ENCODE measurements at regions not wholly inside any gene's neighbourhood (a gene's known extent, or its start where the extent isn't known, plus 50 kb on each side); places are given as distances from the start of the nearest gene placed in this dataset.

DNA sequence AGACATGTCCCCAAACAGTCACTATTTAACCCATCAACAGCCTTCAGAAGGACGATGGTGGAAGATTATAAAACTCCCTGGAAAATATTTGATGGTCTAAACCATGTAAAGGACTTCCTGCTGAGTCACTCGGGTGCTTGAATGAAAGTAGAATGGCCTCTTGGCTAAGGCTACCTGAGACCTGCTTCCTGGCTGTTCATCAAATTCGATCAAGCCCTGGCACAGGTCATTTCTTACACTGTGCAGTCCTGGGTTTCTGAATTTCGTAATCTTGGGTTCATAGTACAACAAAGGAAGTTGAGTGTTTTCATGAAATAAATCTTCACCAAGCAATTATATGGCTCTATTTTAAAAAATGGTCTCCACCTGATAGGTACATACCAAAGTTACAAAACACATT is 260.3 kb upstream of the RNF32 start:
- Mint-ChIP-seq H3K27ac (ENCODE audit: unreplicated experiment) (no peak overlapping the region), H3K4me3 (ENCODE audit: unreplicated experiment) (no peak overlapping the region), H3K36me3 (ENCODE audit: insufficient read depth, unreplicated experiment) (no peaks in the 10 kb centered on the region), H3K27me3 (ENCODE audit: insufficient read depth, unreplicated experiment) (peaks cover 3% of the 10 kb centered on the region), H3K9me3 (ENCODE audit: unreplicated experiment) (no peaks in the 10 kb centered on the region), H3K4me1 (ENCODE audit: low read depth, unreplicated experiment) (peaks cover 14% of the 10 kb centered on the region)
- no peak for DNase-seq
- no peaks in the 10 kb centered on the region for H3K27me3 ChIP-seq (replicated peaks; ENCODE audit: control insufficient read depth, insufficient read depth, low read length)
- no peak overlapping the region for H3K4me3 ChIP-seq (ENCODE audit: low read depth, low read length)
- H3K4me1 ChIP-seq, result peaks cover 31% of the 10 kb centered on the region
- intact Hi-C loops (cut with micrococcal nuclease; ENCODE audit: unreplicated experiment), result no loop called here
- no peaks in the 10 kb centered on the region for H3K36me3 ChIP-seq (ENCODE audit: control insufficient read depth, insufficient read depth, low read length)
- ChIA-PET CTCF (no interaction called here), POLR2A (no interaction called here)
- TF ChIP-seq, protein P1, sequence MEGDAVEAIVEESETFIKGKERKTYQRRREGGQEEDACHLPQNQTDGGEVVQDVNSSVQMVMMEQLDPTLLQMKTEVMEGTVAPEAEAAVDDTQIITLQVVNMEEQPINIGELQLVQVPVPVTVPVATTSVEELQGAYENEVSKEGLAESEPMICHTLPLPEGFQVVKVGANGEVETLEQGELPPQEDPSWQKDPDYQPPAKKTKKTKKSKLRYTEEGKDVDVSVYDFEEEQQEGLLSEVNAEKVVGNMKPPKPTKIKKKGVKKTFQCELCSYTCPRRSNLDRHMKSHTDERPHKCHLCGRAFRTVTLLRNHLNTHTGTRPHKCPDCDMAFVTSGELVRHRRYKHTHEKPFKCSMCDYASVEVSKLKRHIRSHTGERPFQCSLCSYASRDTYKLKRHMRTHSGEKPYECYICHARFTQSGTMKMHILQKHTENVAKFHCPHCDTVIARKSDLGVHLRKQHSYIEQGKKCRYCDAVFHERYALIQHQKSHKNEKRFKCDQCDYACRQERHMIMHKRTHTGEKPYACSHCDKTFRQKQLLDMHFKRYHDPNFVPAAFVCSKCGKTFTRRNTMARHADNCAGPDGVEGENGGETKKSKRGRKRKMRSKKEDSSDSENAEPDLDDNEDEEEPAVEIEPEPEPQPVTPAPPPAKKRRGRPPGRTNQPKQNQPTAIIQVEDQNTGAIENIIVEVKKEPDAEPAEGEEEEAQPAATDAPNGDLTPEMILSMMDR (IDR thresholded peaks at IDR 0.05; ENCODE audit: insufficient read depth in 1 of 2, low read depth in 1 of 2, low read length in 1 of 2, severe bottlenecking in 1 of 2, unreplicated experiment in 1 of 2), result no peak
- H3K9me3 ChIP-seq, result no peaks in the 10 kb centered on the region
- no TSS peak for BruUV-seq (replicated peaks)

GRCh38 chr7:156379324-156380070 is 261.1 kb upstream of the RNF32 start:
- no peaks in the 10 kb centered on the region for H3K27me3 ChIP-seq (replicated peaks; ENCODE audit: control insufficient read depth, insufficient read depth, low read length)
- no peak overlapping the region for H3K27ac Mint-ChIP-seq (ENCODE audit: unreplicated experiment)
- H3K4me3 ChIP-seq (ENCODE audit: low read depth, low read length), result no peak overlapping the region
- H3K9me3 Mint-ChIP-seq (ENCODE audit: unreplicated experiment), result no peaks in the 10 kb centered on the region
- TF ChIP-seq, protein P1 (IDR thresholded peaks at IDR 0.05; ENCODE audit: insufficient read depth in 1 of 2, low read depth in 1 of 2, low read length in 1 of 2, severe bottlenecking in 1 of 2, unreplicated experiment in 1 of 2), result no peak
- CTCF ChIA-PET, result no interaction called here
- H3K36me3 ChIP-seq (ENCODE audit: control insufficient read depth, insufficient read depth, low read length), result no peaks in the 10 kb centered on the region
- intact Hi-C loops (cut with micrococcal nuclease; ENCODE audit: unreplicated experiment), result no loop called here
- H3K36me3 Mint-ChIP-seq (ENCODE audit: insufficient read depth, unreplicated experiment), result no peaks in the 10 kb centered on the region
- BruUV-seq (replicated peaks), result no TSS peak
- no peak overlapping the region for H3K4me3 Mint-ChIP-seq (ENCODE audit: unreplicated experiment)
- H3K4me1 ChIP-seq, result peaks cover 31% of the 10 kb centered on the region
- POLR2A ChIA-PET, result no interaction called here
- no peaks in the 10 kb centered on the region for H3K9me3 ChIP-seq
- H3K27me3 Mint-ChIP-seq (ENCODE audit: insufficient read depth, unreplicated experiment), result peaks cover 6% of the 10 kb centered on the region
- H3K4me1 Mint-ChIP-seq (ENCODE audit: low read depth, unreplicated experiment), result peaks cover 14% of the 10 kb centered on the region
- no peak for DNase-seq

DNA sequence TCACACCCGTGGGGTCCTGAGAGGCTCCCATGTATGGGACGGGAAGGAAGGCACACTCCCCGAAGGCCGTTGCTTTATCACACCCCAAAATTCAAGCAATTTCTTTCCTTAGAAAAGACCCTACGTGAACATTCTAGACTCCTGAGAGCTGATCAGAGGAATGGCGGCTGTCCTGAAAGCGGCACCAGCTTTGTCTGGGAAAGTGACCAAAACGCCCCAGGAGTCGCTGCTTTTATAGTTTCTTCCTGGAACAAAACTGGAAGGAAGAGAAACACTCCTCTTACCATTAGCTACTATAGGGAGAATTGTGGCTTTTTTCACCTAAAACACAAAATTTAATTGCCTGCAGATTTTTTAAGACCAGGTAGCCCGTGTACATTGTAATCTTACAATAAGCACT is 261.8 kb upstream of the RNF32 start:
- no peaks in the 10 kb centered on the region for H3K27me3 ChIP-seq (replicated peaks; ENCODE audit: control insufficient read depth, insufficient read depth, low read length)
- no peak overlapping the region for H3K27ac Mint-ChIP-seq (ENCODE audit: unreplicated experiment)
- TF ChIP-seq, protein P1 (IDR thresholded peaks at IDR 0.05; ENCODE audit: insufficient read depth in 1 of 2, low read depth in 1 of 2, low read length in 1 of 2, severe bottlenecking in 1 of 2, unreplicated experiment in 1 of 2), result no peak
- POLR2A ChIA-PET, result no interaction called here
- intact Hi-C loops (cut with micrococcal nuclease; ENCODE audit: unreplicated experiment), result no loop called here
- H3K36me3 Mint-ChIP-seq (ENCODE audit: insufficient read depth, unreplicated experiment), result no peaks in the 10 kb centered on the region
- peaks cover 13% of the 10 kb centered on the region for H3K4me1 Mint-ChIP-seq (ENCODE audit: low read depth, unreplicated experiment)
- no peaks in the 10 kb centered on the region for H3K9me3 Mint-ChIP-seq (ENCODE audit: unreplicated experiment)
- CTCF ChIA-PET, result no interaction called here
- H3K4me1 ChIP-seq, result peaks cover 28% of the 10 kb centered on the region
- H3K9me3 ChIP-seq, result no peaks in the 10 kb centered on the region
- no peaks in the 10 kb centered on the region for H3K36me3 ChIP-seq (ENCODE audit: control insufficient read depth, insufficient read depth, low read length)
- no peak overlapping the region for H3K4me3 Mint-ChIP-seq (ENCODE audit: unreplicated experiment)
- no peak for DNase-seq
- no TSS peak for BruUV-seq (replicated peaks)
- H3K27me3 Mint-ChIP-seq (ENCODE audit: insufficient read depth, unreplicated experiment), result peaks cover 6% of the 10 kb centered on the region
- H3K4me3 ChIP-seq (ENCODE audit: low read depth, low read length), result no peak overlapping the region
